Right cardiac atrium (tissue), 5 donors: ENCODE measurements at regions not wholly inside any gene's neighbourhood (a gene's known extent, or its start where the extent isn't known, plus 50 kb on each side); places are given as distances from the start of the nearest gene placed in this dataset.
A peak's percentile ranks its signal among the peaks of the same experiment; 100 is the strongest.

Source experiments
- ATAC-seq, 2 donors: fragments of 200-7000 bp; cut with Tn5 transposase; one replicate each; pipeline versions ENCODE4 v1.8.0 to v1.9.1; 2020; ENCODE audit warnings: moderate library complexity in 2 of 2, mild to moderate bottlenecking in 1 of 2
- DNase-seq, 3 donors: peaks; one replicate each; pipeline ENCODE4 v3.0.0-alpha.2; 2020
- H3K27ac ChIP-seq: one replicate; pipeline ENCODE4 v1.5.1; 2013; ENCODE audit warnings: mild to moderate bottlenecking, low read length, control low read depth, moderate library complexity
- H3K27me3 ChIP-seq: one replicate; pipeline ENCODE4 v1.6.1; 2013; ENCODE audit not compliant: control insufficient read depth, insufficient read depth
- H3K4me1 ChIP-seq: one replicate; pipeline ENCODE4 v1.6.1; 2013; ENCODE audit warnings: low read length; ENCODE audit not compliant: control insufficient read depth, insufficient read depth
- H3K4me3 ChIP-seq: one replicate; pipeline ENCODE4 v1.5.1; 2013; ENCODE audit warnings: low read length, control low read depth
- H3K9me3 ChIP-seq: one replicate; pipeline ENCODE4 v1.6.1; 2013; ENCODE audit warnings: low read length; ENCODE audit not compliant: control insufficient read depth
- WGBS: extraction: QIAGEN DNeasy Blood & Tissue Kit; methylation state at CpG from one replicate; pipeline ENCODE4 v1.1.7; 2013; 5-methylcytosine and 5-hydroxymethylcytosine counted together
- intact Hi-C, 4 donors: fragments of 100-400 bp; cut with DNase I; formaldehyde crosslinking; loops; one replicate each; pipeline versions ENCODE4 v1.11.0 to v1.14.0; 2022 to 2023
- donor health status: healthy with polysubstance abuse.
- donor health status: DM: no; HTN: yes; CAD: no.
- donor health status: DM: no; HTN: no; CAD: no.
- donor health status: DM: no; HTN: yes; CAD: no; lungs with severe emphysema.
- donor health status: DM: yes; HTN: yes; CAD: no.

DNA sequence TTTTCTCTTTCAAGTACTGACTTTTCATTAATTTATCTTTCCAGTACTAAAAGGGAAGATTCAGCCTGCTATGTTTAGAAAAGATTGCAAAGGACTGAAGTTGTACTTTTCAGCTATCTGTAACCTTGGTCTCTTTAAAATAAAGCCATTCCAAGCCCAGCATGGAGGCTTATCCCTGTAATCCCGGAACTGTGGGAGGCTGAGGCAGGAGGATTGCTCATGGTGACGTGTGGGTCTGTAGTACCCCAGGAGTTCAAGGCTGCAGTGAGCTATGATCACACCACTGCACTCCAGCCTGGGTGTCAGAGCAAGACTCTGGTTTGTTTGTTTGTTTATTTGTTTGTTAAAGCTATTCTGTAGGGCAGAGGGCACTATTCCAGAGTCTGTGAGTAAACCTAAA, 50.6 kb upstream of the TMEM170B start:
- no peak for ATAC-seq
- Histone ChIP-seq H3K9me3 (no peaks in the 10 kb centered on the region), H3K4me3 (no peak overlapping the region), H3K4me1 (no peaks in the 10 kb centered on the region), H3K27ac (no peak overlapping the region), H3K27me3 (no peaks in the 10 kb centered on the region)
- intact Hi-C loops: no loop called here
- WGBS: 92% methylated on average over 2 of the region's 2 CpGs
- no peak for DNase-seq

DNA sequence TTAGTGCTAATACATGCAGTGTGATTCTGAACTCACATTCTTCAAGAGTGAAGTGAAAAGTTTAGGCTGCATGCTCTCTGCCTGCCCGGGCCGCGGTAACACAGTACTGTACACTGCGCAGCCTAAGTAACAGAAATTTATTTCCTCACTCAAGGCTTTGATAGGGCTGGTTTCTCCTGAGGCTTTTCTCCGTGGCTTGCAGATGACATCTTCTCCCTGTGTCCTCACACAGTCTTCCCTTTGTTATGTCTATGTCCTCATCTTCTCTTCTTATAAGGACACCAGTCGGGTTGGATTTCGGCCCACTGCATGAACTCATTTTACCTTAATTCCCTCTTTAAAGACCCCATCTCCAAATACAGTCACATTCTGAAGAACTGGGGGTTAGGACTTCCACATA, 51.1 kb upstream of the TMEM170B start:
- intact Hi-C loops: no loop called here

GRCh38 chr6:11486051-11486450, 51.5 kb upstream of the TMEM170B start:
- Histone ChIP-seq H3K27me3 (no peaks in the 10 kb centered on the region), H3K4me3 (no peak overlapping the region), H3K9me3 (no peaks in the 10 kb centered on the region), H3K4me1 (no peaks in the 10 kb centered on the region), H3K27ac (no peak overlapping the region)
- WGBS: 79% methylated on average over 2 of the region's 2 CpGs
- ATAC-seq (no peak), DNase-seq (no peak)
- intact Hi-C loops: no loop called here

More for the DNA sequence above, 51.1 kb upstream of the TMEM170B start:
- no peaks in the 10 kb centered on the region for H3K27me3 ChIP-seq
- 88% methylated on average over 7 of the region's 7 CpGs for WGBS
- no peak overlapping the region for H3K27ac ChIP-seq
- no peak for DNase-seq
- H3K4me3 ChIP-seq: no peak overlapping the region
- no peaks in the 10 kb centered on the region for H3K9me3 ChIP-seq
- H3K4me1 ChIP-seq: no peaks in the 10 kb centered on the region
- ATAC-seq: no peak

DNA sequence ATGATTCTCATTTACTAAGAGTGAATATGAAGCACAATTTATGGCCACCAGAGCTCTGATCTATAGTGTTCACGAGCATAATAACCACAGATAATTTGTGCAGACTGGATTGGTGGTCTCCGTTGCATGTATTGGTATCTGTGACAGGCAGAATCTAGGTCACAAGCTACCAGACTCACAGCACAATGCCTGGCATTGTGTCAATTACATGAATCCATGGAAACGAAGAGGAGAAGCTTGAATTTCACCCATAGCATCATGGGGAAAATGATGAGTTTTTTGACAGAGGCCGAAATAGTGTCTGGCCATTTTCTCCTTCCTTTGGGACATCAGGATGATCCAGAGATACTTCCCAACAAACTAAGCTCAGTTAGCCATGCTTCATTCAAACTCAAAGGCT, 52.3 kb upstream of the TMEM170B start:
- no peak for ATAC-seq
- Histone ChIP-seq H3K4me1 (no peaks in the 10 kb centered on the region), H3K9me3 (no peaks in the 10 kb centered on the region), H3K4me3 (no peak overlapping the region), H3K27me3 (no peaks in the 10 kb centered on the region), H3K27ac (no peak overlapping the region)
- WGBS: 44% methylated on average over 4 of the region's 4 CpGs
- intact Hi-C loops: no loop called here
- DNase-seq: no peak

GRCh38 chr6:11484441-11484840, 53.1 kb upstream of the TMEM170B start:
- DNase-seq (no peak), ATAC-seq (no peak)
- Histone ChIP-seq H3K27me3 (no peaks in the 10 kb centered on the region), H3K27ac (no peak overlapping the region), H3K4me1 (no peaks in the 10 kb centered on the region), H3K9me3 (no peaks in the 10 kb centered on the region), H3K4me3 (no peak overlapping the region)
- intact Hi-C loops: no loop called here
- WGBS: 71% methylated on average over 2 of the region's 2 CpGs

DNA sequence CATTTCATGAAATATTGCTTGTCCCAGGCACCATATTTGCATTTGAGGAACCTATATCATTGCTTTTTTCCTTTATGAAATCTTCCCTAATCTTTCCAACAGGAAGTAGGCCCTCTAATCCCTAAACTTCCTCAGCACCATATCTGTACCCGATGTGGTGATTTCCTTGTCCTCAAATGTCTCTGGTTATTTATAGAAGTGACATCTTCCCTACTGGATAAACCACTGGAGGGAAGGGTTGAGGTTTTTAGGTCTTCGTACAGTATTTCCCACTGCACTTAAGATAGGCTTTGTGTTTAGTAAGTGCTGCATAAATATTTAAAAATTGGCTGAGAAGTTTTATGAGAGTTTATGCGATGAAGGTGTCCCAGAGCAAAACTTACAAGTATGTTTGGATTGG, 54.9 kb upstream of the TMEM170B start:
- ATAC-seq: no peak
- DNase-seq: no peak
- Histone ChIP-seq H3K27ac (no peak overlapping the region), H3K27me3 (no peaks in the 10 kb centered on the region), H3K4me3 (no peak overlapping the region), H3K9me3 (no peaks in the 10 kb centered on the region), H3K4me1 (no peaks in the 10 kb centered on the region)
- intact Hi-C loops: no loop called here
- 50% methylated on average over 3 of the region's 3 CpGs for WGBS

DNA sequence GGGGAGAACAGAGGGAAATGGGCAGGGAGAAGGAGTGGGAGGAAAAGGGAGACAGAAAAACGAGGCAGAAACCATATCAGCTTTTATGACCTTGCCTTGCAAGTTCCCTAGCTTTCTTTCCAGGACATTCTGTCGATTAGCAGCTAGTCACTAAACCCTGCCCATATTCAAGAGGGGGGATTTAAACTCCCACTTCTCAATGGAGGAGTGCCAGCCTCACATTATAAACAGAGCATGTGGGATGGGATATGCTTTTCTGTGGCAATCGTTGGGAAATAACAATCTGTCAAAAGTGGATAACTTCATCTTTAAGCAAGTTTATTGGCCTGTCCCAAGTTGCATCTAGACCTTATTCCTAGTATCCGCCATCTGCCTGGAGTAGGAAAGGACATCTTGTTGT, 57.0 kb upstream of the TMEM170B start:
- H3K27me3 ChIP-seq: no peaks in the 10 kb centered on the region
- no peaks in the 10 kb centered on the region for H3K4me1 ChIP-seq
- 52% methylated on average over 4 of the region's 4 CpGs for WGBS
- H3K27ac ChIP-seq: no peak overlapping the region
- intact Hi-C loops: no loop called here
- DNase-seq: no peak
- no peak for ATAC-seq
- no peaks in the 10 kb centered on the region for H3K9me3 ChIP-seq
- H3K4me3 ChIP-seq: no peak overlapping the region

- WGBS: 86% methylated on average over 1 of the region's 1 CpG
- Histone ChIP-seq H3K9me3 (no peaks in the 10 kb centered on the region), H3K4me3 (no peak overlapping the region), H3K27ac (no peak overlapping the region), H3K4me1 (no peaks in the 10 kb centered on the region), H3K27me3 (no peaks in the 10 kb centered on the region)
- intact Hi-C loops: no loop called here
- ATAC-seq (no peak), DNase-seq (no peak)
Measured at GRCh38 chr6:11479296-11479695, 58.3 kb upstream of the TMEM170B start.

GRCh38 chr6:11478586-11478985, 59.0 kb upstream of the TMEM170B start:
- Histone ChIP-seq H3K4me1 (no peaks in the 10 kb centered on the region), H3K27me3 (no peaks in the 10 kb centered on the region), H3K4me3 (no peak overlapping the region), H3K27ac (no peak overlapping the region), H3K9me3 (no peaks in the 10 kb centered on the region)
- intact Hi-C loops: no loop called here
- whole genome bisulfite sequencing: 75% methylated on average over 7 of the region's 7 CpGs
- no peak for DNase-seq
- no peak for ATAC-seq

- intact Hi-C loops: no loop called here
- no peaks in the 10 kb centered on the region for H3K27me3 ChIP-seq
- ATAC-seq: no peak
- no peaks in the 10 kb centered on the region for H3K9me3 ChIP-seq
- H3K4me1 ChIP-seq: no peaks in the 10 kb centered on the region
- H3K4me3 ChIP-seq: no peak overlapping the region
- no peak overlapping the region for H3K27ac ChIP-seq
- no peak for DNase-seq
Measured at GRCh38 chr6:11475016-11475415, 62.5 kb upstream of the TMEM170B start.

- intact Hi-C loops: no loop called here
- Histone ChIP-seq H3K9me3 (no peaks in the 10 kb centered on the region), H3K27me3 (no peaks in the 10 kb centered on the region), H3K4me1 (no peaks in the 10 kb centered on the region), H3K27ac (no peak overlapping the region), H3K4me3 (peak overlapping the region; percentile 29)
- no peak for DNase-seq
- ATAC-seq: peak; percentile 22 to 71
- 62% methylated on average over 16 of the region's 16 CpGs for WGBS
Measured at GRCh38 chr6:11473008-11473740, 64.4 kb upstream of the TMEM170B start.

DNA sequence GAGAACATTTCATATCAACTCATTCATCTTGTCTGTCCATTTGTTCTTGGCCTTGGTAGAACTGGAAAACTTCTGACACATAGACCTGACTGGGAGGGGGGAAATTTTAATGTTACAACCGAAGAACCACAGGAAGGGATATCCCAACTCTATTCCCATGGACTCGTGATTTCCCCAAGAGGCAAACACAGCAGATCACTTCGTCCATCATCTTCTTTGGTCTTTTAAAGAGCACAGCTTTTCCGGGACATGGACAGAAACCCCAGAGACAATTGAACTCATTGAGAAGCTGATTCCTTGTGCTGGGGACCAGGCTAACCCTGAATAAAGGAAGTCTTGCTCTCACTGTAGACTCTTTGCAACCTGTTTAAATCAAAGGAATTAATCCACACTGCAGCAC, 66.3 kb upstream of the TMEM170B start:
- ATAC-seq: no peak
- Histone ChIP-seq H3K4me1 (no peaks in the 10 kb centered on the region), H3K9me3 (no peaks in the 10 kb centered on the region), H3K27ac (no peak overlapping the region), H3K27me3 (no peaks in the 10 kb centered on the region), H3K4me3 (no peak overlapping the region)
- 80% methylated on average over 4 of the region's 4 CpGs for WGBS
- intact Hi-C loops: no loop called here
- DNase-seq: no peak
